Non-pigmented ciliary epithelial cell (primary cell): ENCODE measurements at regions not wholly inside any gene's neighbourhood (a gene's known extent, or its start where the extent isn't known, plus 50 kb on each side); places are given as distances from the start of the nearest gene placed in this dataset.
"Not testable (repeated sequence)": the region's sequence is repeated elsewhere in the genome, so short reads cannot be mapped to it uniquely, and the experiment has no call there.

ENCODE experiments used
- DNase-seq: peaks from one replicate; pipeline ENCODE4 v3.0.0-alpha.2; 2010; ENCODE audit warnings: low read depth

GRCh38 chr4:1524761-1525160 is 118.5 kb upstream of the NKX1-1 start:
- no peak for DNase-seq

- no peak for DNase-seq
These were observed 117.8 kb upstream of the NKX1-1 start for GRCh38 chr4:1523907-1524636.

- DNase-seq: no peak
These were observed 117.3 kb upstream of the NKX1-1 start for GRCh38 chr4:1523506-1523905.

- DNase-seq: no peak
These were observed 116.8 kb upstream of the NKX1-1 start for GRCh38 chr4:1523033-1523432.

- DNase-seq: no peak
These were observed 116.4 kb upstream of the NKX1-1 start for GRCh38 chr4:1522606-1523005.

GRCh38 chr4:1521821-1522361 is 115.6 kb upstream of the NKX1-1 start:
- DNase-seq: no peak

- DNase-seq: not testable (repeated sequence)
These were observed 114.7 kb upstream of the NKX1-1 start for GRCh38 chr4:1520795-1521576.

GRCh38 chr4:1519787-1520661 is 113.8 kb upstream of the NKX1-1 start:
- no peak for DNase-seq

GRCh38 chr4:1518997-1519700 is 112.9 kb upstream of the NKX1-1 start:
- no peak for DNase-seq

- no peak for DNase-seq
These were observed 111.6 kb upstream of the NKX1-1 start for GRCh38 chr4:1517592-1518411.

GRCh38 chr4:1516881-1517480 is 110.7 kb upstream of the NKX1-1 start:
- DNase-seq: no peak

- DNase-seq: no peak
These were observed 110.0 kb upstream of the NKX1-1 start for GRCh38 chr4:1516261-1516660.

- DNase-seq: no peak
These were observed 109.5 kb upstream of the NKX1-1 start for GRCh38 chr4:1515763-1516162.

- no peak for DNase-seq
These were observed 108.9 kb upstream of the NKX1-1 start for GRCh38 chr4:1515156-1515555.

GRCh38 chr4:1514612-1515011 is 108.4 kb upstream of the NKX1-1 start:
- no peak for DNase-seq

GRCh38 chr4:1513936-1514483 is 107.8 kb upstream of the NKX1-1 start:
- no peak for DNase-seq

GRCh38 chr4:1512738-1513660 is 106.8 kb upstream of the NKX1-1 start:
- no peak for DNase-seq

- no peak for DNase-seq
These were observed 106.0 kb upstream of the NKX1-1 start for GRCh38 chr4:1512051-1512737.
